ENCODE measurements at regions not wholly inside any gene's neighbourhood (a gene's known extent, or its start where the extent isn't known, plus 50 kb on each side); places are given as distances from the start of the nearest gene placed in this dataset.

- TF ChIP-seq POLR2A (IDR thresholded peaks at IDR 0.05): no peak
- TF ChIP-seq CTCF (IDR thresholded peaks at IDR 0.05): no peak
Observed at GRCh38 chr15:29204369-29204755, 65.3 kb downstream of the NSMCE3 start.

All from stomach (tissue), 4 donors.